HEK293 (cell line): ENCODE measurements at regions not wholly inside any gene's neighbourhood (a gene's known extent, or its start where the extent isn't known, plus 50 kb on each side); places are given as distances from the start of the nearest gene placed in this dataset.
A peak's percentile ranks its signal among the peaks of the same experiment; 100 is the strongest.

ENCODE experiments used
- CTCF ChIA-PET: fragments of 350-600 bp; formaldehyde crosslinking; extraction: SDS; loops from one replicate; lab custom pipeline; 2021; ENCODE audit warnings: antibody characterized with exemption; lab: Yijun Ruan, JAX
- POLR2A ChIA-PET: fragments of 300-600 bp; formaldehyde crosslinking; extraction: SDS; loops from one replicate; lab custom pipeline; 2020; ENCODE audit warnings: antibody characterized with exemption, inconsistent platforms; lab: Yijun Ruan, JAX
- H3K27ac ChIP-seq: fragments of 200-500 bp; sonication (Bioruptor generic); 2 replicates; pipeline ENCODE4 v1.5.1; 2014; ENCODE audit warnings: low read depth, low read length, control low read depth, inconsistent platforms; ENCODE audit errors: extremely low read depth
- H3K36me3 ChIP-seq, 2 experiments: fragments of 200-500 bp in 1 of 2; sonication (Bioruptor generic) in 1 of 2; 1 replicate in 1 of 2; 2 replicates in 1 of 2; pipeline ENCODE4 v1.5.1; 2014 to 2017; ENCODE audit warnings: inconsistent platforms in 2 of 2, low read length in 2 of 2; ENCODE audit not compliant: control insufficient read depth in 2 of 2, insufficient read depth in 1 of 2
- H3K4me1 ChIP-seq: fragments of 200-500 bp; sonication (Bioruptor generic); 2 replicates; pipeline ENCODE4 v1.5.1; 2014; ENCODE audit warnings: mild to moderate bottlenecking, low read length, inconsistent platforms; ENCODE audit not compliant: control insufficient read depth, insufficient read depth
- H3K4me3 ChIP-seq: 2 replicates; pipeline ENCODE4 v1.5.1; 2011; ENCODE audit warnings: low read depth, mild to moderate bottlenecking, control low read depth, low read length, moderate library complexity
- H3K9me3 ChIP-seq: fragments of 200-500 bp; sonication (Bioruptor generic); 2 replicates; pipeline ENCODE4 v1.5.1; 2014; ENCODE audit warnings: low read depth, low read length, inconsistent platforms; ENCODE audit not compliant: control insufficient read depth, insufficient read depth
- KLF7 ChIP-seq: fragments of 450-650 bp; formaldehyde crosslinking; IDR thresholded peaks from 2 replicates; pipeline ENCODE4 v1.5.1; 2016; ENCODE audit warnings: missing biosample characterization, missing genetic modification characterization, borderline replicate concordance
- KLF8 ChIP-seq: fragments of 450-650 bp; formaldehyde crosslinking; IDR thresholded peaks from 2 replicates; pipeline ENCODE4 v1.5.1; 2016; ENCODE audit warnings: missing biosample characterization, missing genetic modification characterization
- MEIS1 ChIP-seq: sonication (generic); formaldehyde crosslinking; IDR thresholded peaks from 2 replicates; pipeline ENCODE4 v1.8.1; 2022; ENCODE audit warnings: missing genetic modification reagents, mild to moderate bottlenecking, borderline replicate concordance
- OSR2 ChIP-seq: fragments of 450-650 bp; formaldehyde crosslinking; IDR thresholded peaks from 2 replicates; pipeline ENCODE4 v1.5.1; 2016; ENCODE audit warnings: missing biosample characterization, missing genetic modification characterization
- SP3 ChIP-seq: fragments of 450-650 bp; formaldehyde crosslinking; IDR thresholded peaks from 2 replicates; pipeline ENCODE4 v1.5.1; 2016; ENCODE audit warnings: missing biosample characterization, missing genetic modification characterization
- ZNF354C ChIP-seq: fragments of 450-650 bp; formaldehyde crosslinking; IDR thresholded peaks from 2 replicates; pipeline ENCODE4 v1.5.1; 2016; ENCODE audit warnings: missing biosample characterization, missing genetic modification characterization, low read depth, borderline replicate concordance
- ZNF433 ChIP-seq: fragments of 450-650 bp; formaldehyde crosslinking; IDR thresholded peaks from 2 replicates; pipeline ENCODE4 v1.5.1; 2016; ENCODE audit warnings: missing biosample characterization, missing genetic modification characterization, low read depth
- ZNF48 ChIP-seq: fragments of 450-650 bp; formaldehyde crosslinking; IDR thresholded peaks from 2 replicates; pipeline ENCODE4 v1.5.1; 2016; ENCODE audit warnings: missing biosample characterization, missing genetic modification characterization
- ZNF549 ChIP-seq: fragments of 450-650 bp; IDR thresholded peaks from 2 replicates; pipeline ENCODE4 v1.5.1; 2018; ENCODE audit warnings: missing biosample characterization, missing genetic modification characterization, mild to moderate bottlenecking, inconsistent platforms, moderate library complexity
- ZNF555 ChIP-seq: fragments of 450-650 bp; formaldehyde crosslinking; conservative IDR thresholded peaks from 2 replicates; pipeline ENCODE4 v1.5.1; 2017; ENCODE audit warnings: missing biosample characterization, mild to moderate bottlenecking, missing genetic modification characterization, inconsistent platforms
- ZNF658 ChIP-seq: fragments of 450-650 bp; formaldehyde crosslinking; IDR thresholded peaks from 2 replicates; pipeline ENCODE4; 2016; ENCODE audit warnings: missing biosample characterization, missing genetic modification characterization
- TF ChIP-seq, protein P1 (sequence below): fragments of 450-650 bp; formaldehyde crosslinking; IDR thresholded peaks from 2 replicates; pipeline ENCODE4 v1.5.1; 2017; ENCODE audit warnings: missing biosample characterization, missing genetic modification characterization
- TF ChIP-seq, protein P2 (sequence below): fragments of 450-650 bp; formaldehyde crosslinking; IDR thresholded peaks from 2 replicates; pipeline ENCODE4 v1.5.1; 2016; ENCODE audit warnings: missing biosample characterization, missing genetic modification characterization

DNA sequence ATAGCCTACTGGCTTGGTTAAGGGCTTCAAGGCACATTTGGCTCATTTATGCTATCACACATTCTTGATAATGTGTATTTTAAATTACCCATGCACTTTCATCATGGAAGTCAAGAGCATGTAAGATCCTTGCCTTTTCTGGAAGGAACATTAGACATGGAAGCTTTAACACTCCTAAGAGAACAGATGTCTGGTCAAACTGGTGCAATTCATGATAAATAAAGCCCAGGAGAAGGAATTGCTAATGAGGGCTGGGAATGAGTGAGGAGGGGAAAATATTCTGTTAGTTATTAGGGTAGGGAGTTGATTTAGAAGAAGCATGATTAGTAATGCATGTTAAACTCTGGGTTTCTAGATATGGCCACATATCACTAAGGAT, 688.6 kb upstream of the CITED2 start (continued):
- TF ChIP-seq MEIS1 (CRISPR knock-in tag) (no peak), ZNF555 (tag by site-specific recombination) (no peak), ZNF433 (no peak), OSR2 (tag by site-specific recombination) (no peak), KLF7 (tag by site-specific recombination) (no peak), SP3 (tag by site-specific recombination) (no peak), ZNF48 (tag by site-specific recombination) (no peak), ZNF354C (tag by site-specific recombination) (no peak)
- TF ChIP-seq, protein P1, sequence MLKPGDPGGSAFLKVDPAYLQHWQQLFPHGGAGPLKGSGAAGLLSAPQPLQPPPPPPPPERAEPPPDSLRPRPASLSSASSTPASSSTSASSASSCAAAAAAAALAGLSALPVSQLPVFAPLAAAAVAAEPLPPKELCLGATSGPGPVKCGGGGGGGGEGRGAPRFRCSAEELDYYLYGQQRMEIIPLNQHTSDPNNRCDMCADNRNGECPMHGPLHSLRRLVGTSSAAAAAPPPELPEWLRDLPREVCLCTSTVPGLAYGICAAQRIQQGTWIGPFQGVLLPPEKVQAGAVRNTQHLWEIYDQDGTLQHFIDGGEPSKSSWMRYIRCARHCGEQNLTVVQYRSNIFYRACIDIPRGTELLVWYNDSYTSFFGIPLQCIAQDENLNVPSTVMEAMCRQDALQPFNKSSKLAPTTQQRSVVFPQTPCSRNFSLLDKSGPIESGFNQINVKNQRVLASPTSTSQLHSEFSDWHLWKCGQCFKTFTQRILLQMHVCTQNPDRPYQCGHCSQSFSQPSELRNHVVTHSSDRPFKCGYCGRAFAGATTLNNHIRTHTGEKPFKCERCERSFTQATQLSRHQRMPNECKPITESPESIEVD = no peak
- TF ChIP-seq, protein P2, sequence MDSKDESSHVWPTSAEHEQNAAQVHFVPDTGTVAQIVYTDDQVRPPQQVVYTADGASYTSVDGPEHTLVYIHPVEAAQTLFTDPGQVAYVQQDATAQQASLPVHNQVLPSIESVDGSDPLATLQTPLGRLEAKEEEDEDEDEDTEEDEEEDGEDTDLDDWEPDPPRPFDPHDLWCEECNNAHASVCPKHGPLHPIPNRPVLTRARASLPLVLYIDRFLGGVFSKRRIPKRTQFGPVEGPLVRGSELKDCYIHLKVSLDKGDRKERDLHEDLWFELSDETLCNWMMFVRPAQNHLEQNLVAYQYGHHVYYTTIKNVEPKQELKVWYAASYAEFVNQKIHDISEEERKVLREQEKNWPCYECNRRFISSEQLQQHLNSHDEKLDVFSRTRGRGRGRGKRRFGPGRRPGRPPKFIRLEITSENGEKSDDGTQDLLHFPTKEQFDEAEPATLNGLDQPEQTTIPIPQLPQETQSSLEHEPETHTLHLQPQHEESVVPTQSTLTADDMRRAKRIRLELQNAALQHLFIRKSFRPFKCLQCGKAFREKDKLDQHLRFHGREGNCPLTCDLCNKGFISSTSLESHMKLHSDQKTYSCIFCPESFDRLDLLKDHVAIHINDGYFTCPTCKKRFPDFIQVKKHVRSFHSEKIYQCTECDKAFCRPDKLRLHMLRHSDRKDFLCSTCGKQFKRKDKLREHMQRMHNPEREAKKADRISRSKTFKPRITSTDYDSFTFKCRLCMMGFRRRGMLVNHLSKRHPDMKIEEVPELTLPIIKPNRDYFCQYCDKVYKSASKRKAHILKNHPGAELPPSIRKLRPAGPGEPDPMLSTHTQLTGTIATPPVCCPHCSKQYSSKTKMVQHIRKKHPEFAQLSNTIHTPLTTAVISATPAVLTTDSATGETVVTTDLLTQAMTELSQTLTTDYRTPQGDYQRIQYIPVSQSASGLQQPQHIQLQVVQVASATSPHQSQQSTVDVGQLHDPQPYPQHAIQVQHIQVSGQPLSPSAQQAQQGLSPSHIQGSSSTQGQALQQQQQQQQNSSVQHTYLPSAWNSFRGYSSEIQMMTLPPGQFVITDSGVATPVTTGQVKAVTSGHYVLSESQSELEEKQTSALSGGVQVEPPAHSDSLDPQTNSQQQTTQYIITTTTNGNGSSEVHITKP (tag by site-specific recombination) = no peak

DNA sequence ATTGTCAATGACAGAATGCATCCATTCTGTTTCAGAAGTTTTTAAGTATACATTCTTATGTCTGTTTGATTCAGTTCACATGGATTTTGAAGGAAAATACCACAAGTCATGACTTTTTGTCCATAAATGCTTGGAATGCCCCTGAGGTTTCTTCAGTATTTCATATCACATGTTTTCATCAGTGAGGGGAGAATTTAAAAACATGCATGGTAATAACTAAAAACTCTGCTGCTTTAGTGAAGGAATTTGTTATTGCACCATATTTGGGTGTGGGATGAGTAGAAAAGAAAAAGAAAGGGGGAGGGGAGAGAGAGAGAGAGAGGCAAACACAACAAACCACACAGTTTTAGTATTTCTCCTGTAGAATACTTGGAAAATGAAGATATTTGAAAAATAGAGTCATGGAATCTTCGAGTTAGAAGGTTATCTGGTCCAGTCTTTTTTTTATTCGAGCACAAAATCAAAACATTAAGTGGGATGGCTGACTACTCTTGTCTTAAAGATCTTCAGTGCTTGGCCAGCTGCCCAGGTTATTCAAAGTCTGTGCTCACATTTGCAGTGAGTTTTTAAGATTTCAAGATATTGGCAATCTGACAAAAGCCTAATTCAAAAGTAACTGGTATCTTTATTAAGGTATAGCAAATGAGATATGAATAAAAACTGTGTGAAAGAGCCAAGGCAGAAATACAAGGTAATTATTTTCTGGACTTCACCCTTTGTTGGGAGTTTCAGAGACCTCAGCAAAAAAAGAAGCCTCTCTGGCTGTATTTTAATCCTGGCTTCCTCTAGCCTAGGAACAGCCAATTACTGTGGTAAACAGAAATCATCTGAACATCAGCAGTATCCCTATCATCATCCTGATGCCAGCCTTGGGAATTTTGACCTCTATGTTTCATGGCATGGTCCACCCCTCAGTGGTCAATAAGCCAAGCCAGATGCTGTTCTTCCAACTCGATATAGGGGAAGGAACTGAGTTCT, 687.9 kb upstream of the CITED2 start:
- Histone ChIP-seq H3K36me3 (no peaks in the 10 kb centered on the region), H3K4me3 (no peak overlapping the region), H3K4me1 (peaks cover 7% of the 10 kb centered on the region; the same call in 1 of the 2 replicates)
- TF ChIP-seq ZNF658 (tag by site-specific recombination) (no peak), KLF8 (tag by site-specific recombination) (no peak), ZNF549 (tag by site-specific recombination) (0 out of 2 replicates have a peak, but pooled peaks have one; percentile 12)
- TF ChIP-seq, protein P2 (tag by site-specific recombination) = peak; percentile 43; the same call in 1 of the 2 replicates
- TF ChIP-seq, all 188 proteins: peak for 2
- ChIA-PET POLR2A (no interaction called here), CTCF (no interaction called here)
- Histone ChIP-seq H3K9me3 (no peaks in the 10 kb centered on the region), H3K27ac (no peak overlapping the region)
